ENCODE measurements at regions not wholly inside any gene's neighbourhood (a gene's known extent, or its start where the extent isn't known, plus 50 kb on each side); places are given as distances from the start of the nearest gene placed in this dataset.

DNA sequence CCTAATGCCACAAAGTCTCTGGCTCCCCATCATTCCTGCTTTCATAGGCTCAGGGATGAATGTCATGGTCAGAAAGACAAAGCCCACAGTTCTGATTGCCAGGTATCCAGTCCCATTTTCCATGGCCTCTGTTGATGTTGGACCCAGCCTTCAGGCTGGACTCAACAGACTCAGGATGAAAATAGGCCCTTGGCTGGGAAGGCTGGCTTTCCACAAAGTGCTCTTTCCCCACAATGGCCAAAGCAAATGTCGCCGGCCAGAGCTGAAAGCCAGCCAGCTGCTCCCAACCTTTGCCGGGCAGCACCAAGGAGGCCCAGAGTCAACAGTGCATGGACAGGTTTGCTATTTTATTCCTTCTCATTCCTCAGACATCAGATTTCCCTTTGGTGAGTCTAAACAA lies 430.1 kb upstream of the FGF16 start:
- TF ChIP-seq, protein P1, sequence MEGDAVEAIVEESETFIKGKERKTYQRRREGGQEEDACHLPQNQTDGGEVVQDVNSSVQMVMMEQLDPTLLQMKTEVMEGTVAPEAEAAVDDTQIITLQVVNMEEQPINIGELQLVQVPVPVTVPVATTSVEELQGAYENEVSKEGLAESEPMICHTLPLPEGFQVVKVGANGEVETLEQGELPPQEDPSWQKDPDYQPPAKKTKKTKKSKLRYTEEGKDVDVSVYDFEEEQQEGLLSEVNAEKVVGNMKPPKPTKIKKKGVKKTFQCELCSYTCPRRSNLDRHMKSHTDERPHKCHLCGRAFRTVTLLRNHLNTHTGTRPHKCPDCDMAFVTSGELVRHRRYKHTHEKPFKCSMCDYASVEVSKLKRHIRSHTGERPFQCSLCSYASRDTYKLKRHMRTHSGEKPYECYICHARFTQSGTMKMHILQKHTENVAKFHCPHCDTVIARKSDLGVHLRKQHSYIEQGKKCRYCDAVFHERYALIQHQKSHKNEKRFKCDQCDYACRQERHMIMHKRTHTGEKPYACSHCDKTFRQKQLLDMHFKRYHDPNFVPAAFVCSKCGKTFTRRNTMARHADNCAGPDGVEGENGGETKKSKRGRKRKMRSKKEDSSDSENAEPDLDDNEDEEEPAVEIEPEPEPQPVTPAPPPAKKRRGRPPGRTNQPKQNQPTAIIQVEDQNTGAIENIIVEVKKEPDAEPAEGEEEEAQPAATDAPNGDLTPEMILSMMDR (conservative IDR thresholded peaks at IDR 0.05): no peak
- TF ChIP-seq ZFX (IDR thresholded peaks at IDR 0.05): no peak
